WTC11 (cell line): ENCODE measurements at regions not wholly inside any gene's neighbourhood (a gene's known extent, or its start where the extent isn't known, plus 50 kb on each side); places are given as distances from the start of the nearest gene placed in this dataset.

ENCODE experiments used
- ATAC-seq: fragments of 200-7000 bp; cut with Tn5 transposase; 2 replicates; pipeline ENCODE4 v1.10.0; 2021; ENCODE audit warnings: mild to moderate bottlenecking, moderate library complexity
- CTCF ChIA-PET: fragments of 300-600 bp; sonication (Branson Sonifier 250); formaldehyde crosslinking; loops from one replicate; lab custom pipeline; 2021; ENCODE audit warnings: antibody characterized with exemption; lab: Charles Lee
- POLR2A ChIA-PET: fragments of 350-600 bp; sonication (Branson Sonifier 250); formaldehyde crosslinking; loops from one replicate; lab custom pipeline; 2021; ENCODE audit warnings: antibody characterized with exemption; lab: Charles Lee
- DNase-seq: peaks from one replicate; pipeline ENCODE4 v3.0.0; 2021; ENCODE audit warnings: low spot score
- H3K27ac Mint-ChIP-seq: 2 replicates; pipeline ENCODE4 v1.8.0; 2021; ENCODE audit warnings: mixed read lengths
- H3K27me3 Mint-ChIP-seq: 2 replicates; pipeline ENCODE4 v1.8.0; 2021; ENCODE audit warnings: low read depth, mild to moderate bottlenecking, moderate library complexity, mixed read lengths
- H3K36me3 Mint-ChIP-seq: 2 replicates; pipeline ENCODE4 v1.8.0; 2021; ENCODE audit warnings: mixed read lengths
- H3K4me1 Mint-ChIP-seq: 2 replicates; pipeline ENCODE4 v1.8.0; 2022; ENCODE audit warnings: mixed read lengths
- H3K4me3 Mint-ChIP-seq: 2 replicates; pipeline ENCODE4 v1.8.0; 2021; ENCODE audit warnings: mild to moderate bottlenecking, moderate library complexity, mixed read lengths
- H3K9me3 Mint-ChIP-seq: 2 replicates; pipeline ENCODE4 v1.8.0; 2021; ENCODE audit warnings: mixed read lengths
- FOXK1 ChIP-seq: sonication (generic); formaldehyde crosslinking; IDR thresholded peaks from 2 replicates; pipeline ENCODE4 v1.8.0; 2022; ENCODE audit warnings: mild to moderate bottlenecking, moderate library complexity, missing genetic modification reagents
- FOXP1 ChIP-seq: sonication (generic); formaldehyde crosslinking; IDR thresholded peaks from 2 replicates; pipeline ENCODE4 v1.8.0; 2022; ENCODE audit warnings: missing genetic modification reagents, mild to moderate bottlenecking, moderate library complexity, borderline replicate concordance
- GRHL2 ChIP-seq: fragments of 250-450 bp; sonication (Bioruptor Pico); IDR thresholded peaks from 2 replicates; pipeline ENCODE4 v1.8.0; 2022; ENCODE audit warnings: mild to moderate bottlenecking, moderate library complexity; ENCODE audit not compliant: insufficient replicate concordance, severe bottlenecking
- GTF2I ChIP-seq: fragments of 250-450 bp; sonication (Bioruptor Pico); conservative IDR thresholded peaks from 2 replicates; pipeline ENCODE4 v1.4.0; 2021; ENCODE audit warnings: mild to moderate bottlenecking
- OVOL2 ChIP-seq: fragments of 250-450 bp; sonication (Bioruptor Pico); IDR thresholded peaks from 2 replicates; pipeline ENCODE4 v1.9.0; 2021; ENCODE audit warnings: mild to moderate bottlenecking, borderline replicate concordance
- SMAD3 ChIP-seq: sonication (generic); formaldehyde crosslinking; IDR thresholded peaks from 2 replicates; pipeline ENCODE4 v1.8.0; 2022; ENCODE audit warnings: missing genetic modification reagents, mild to moderate bottlenecking, borderline replicate concordance
- SMAD4 ChIP-seq: sonication (generic); formaldehyde crosslinking; IDR thresholded peaks from 2 replicates; pipeline ENCODE4 v1.8.0; 2022; ENCODE audit warnings: mild to moderate bottlenecking, missing genetic modification reagents
- ZBTB21 ChIP-seq: sonication (generic); formaldehyde crosslinking; IDR thresholded peaks from 2 replicates; pipeline ENCODE4 v1.8.1; 2023; ENCODE audit warnings: mild to moderate bottlenecking, missing genetic modification reagents, borderline replicate concordance
- ZNF232 ChIP-seq: sonication (generic); formaldehyde crosslinking; IDR thresholded peaks from 2 replicates; pipeline ENCODE4 v1.8.0; 2022; ENCODE audit warnings: mild to moderate bottlenecking, missing genetic modification reagents
- TF ChIP-seq, protein P1 (sequence below): fragments of 250-450 bp; sonication (Bioruptor Pico); conservative IDR thresholded peaks from 2 replicates; pipeline ENCODE4 v1.9.0; 2021; ENCODE audit warnings: mild to moderate bottlenecking
- TF ChIP-seq, protein P2 (sequence below): sonication (generic); formaldehyde crosslinking; IDR thresholded peaks from 2 replicates; pipeline ENCODE4 v1.8.1; 2023; ENCODE audit warnings: mild to moderate bottlenecking, missing genetic modification reagents, moderate library complexity
- TF ChIP-seq, protein P3 (sequence below): sonication (generic); formaldehyde crosslinking; IDR thresholded peaks from 2 replicates; pipeline ENCODE4 v1.8.1; 2022; ENCODE audit warnings: low read depth, missing genetic modification reagents, borderline replicate concordance
- TF ChIP-seq, protein P4 (sequence below): sonication (generic); formaldehyde crosslinking; IDR thresholded peaks from 2 replicates; pipeline ENCODE4 v1.8.1; 2022; ENCODE audit warnings: mild to moderate bottlenecking, moderate library complexity, missing genetic modification reagents

DNA sequence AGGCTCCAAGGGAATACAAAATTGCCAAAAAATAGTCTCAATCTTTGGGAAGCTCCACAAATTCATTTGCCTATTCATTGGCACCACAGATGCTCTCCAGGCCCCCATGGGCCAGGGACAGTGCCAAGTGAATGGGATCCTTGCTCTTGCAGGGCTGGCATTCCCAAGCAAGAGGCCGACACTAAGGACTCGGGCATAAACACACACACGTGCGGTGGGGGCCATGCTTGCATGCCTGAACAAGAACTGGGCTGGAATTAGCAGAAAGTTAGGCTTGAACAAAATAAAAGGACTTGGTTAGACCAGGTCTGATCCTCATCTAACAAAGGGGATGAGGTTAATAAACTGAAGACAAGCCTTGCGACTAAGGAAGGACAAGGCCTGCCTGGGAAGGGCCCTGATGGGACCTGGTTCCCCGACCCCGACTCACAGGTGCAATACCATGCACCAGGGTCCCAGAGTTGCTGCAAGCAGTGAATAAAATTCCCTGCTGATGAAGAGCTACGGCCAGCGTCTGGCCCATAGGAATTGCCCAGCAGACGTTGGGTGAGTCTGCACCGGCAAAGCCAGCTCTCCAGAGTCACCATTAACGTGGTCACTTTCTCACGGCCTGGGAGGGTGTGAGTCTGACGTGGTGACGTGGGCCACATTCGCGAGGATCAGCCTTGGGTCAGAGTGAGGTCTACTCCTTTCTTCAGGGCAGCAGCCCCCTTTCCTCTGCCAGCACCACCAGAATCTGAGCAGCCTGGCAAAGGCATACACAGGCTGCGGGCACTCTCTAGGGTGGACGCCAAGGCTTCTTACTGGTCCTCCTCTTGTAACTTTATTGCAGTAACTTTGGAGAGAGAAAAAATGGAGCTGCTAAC lies 77.4 kb upstream of the FCN1 start:
- ChIA-PET CTCF (no interaction called here), POLR2A (no interaction called here)
- ATAC-seq (no peak), DNase-seq (no peak)
- Mint-ChIP-seq H3K4me3 (no peak overlapping the region), H3K27me3 (peaks cover 21% of the 10 kb centered on the region), H3K27ac (no peak overlapping the region), H3K36me3 (peaks cover 30% of the 10 kb centered on the region), H3K4me1 (peaks cover 9% of the 10 kb centered on the region), H3K9me3 (peaks cover 43% of the 10 kb centered on the region)
- TF ChIP-seq ZBTB21 (CRISPR knock-in tag) (no peak), SMAD4 (no peak), GTF2I (no peak), OVOL2 (CRISPR knock-in tag) (no peak), GRHL2 (CRISPR knock-in tag) (no peak)
- TF ChIP-seq, protein P1, sequence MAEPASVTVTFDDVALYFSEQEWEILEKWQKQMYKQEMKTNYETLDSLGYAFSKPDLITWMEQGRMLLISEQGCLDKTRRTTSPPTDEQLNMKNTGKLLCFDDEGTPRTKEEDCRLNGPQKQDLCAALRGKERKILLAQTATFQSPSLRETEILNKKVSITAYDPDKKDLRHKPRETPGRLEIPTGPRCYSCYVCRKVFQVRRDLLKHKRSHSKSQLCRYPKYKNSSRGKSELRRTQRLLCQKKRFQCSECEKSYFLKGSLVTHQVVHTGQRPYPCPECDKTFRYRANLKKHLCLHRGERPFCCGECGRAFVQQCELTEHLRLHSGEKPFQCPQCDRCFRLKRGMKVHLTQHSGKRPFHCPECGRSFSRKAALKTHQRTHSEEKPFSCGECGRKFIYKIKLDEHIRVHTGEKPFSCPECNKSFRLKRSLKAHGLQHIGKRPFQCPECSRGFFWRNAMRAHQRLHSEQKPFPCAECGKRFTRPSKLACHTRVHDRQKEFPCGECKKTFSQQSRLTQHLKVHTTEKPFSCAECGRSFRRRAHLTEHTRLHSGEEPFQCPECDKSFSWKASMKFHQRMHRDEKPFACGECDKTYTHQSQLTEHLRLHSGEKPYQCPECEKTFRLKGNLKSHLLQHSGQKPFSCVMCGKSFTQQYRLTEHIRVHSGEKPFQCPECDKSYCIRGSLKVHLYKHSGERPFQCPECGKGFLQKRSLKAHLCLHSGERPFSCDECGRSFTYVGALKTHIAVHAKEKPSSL (CRISPR knock-in tag): no peak
- TF ChIP-seq, protein P2, sequence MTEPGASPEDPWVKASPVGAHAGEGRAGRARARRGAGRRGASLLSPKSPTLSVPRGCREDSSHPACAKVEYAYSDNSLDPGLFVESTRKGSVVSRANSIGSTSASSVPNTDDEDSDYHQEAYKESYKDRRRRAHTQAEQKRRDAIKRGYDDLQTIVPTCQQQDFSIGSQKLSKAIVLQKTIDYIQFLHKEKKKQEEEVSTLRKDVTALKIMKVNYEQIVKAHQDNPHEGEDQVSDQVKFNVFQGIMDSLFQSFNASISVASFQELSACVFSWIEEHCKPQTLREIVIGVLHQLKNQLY (CRISPR knock-in tag): no peak

DNA sequence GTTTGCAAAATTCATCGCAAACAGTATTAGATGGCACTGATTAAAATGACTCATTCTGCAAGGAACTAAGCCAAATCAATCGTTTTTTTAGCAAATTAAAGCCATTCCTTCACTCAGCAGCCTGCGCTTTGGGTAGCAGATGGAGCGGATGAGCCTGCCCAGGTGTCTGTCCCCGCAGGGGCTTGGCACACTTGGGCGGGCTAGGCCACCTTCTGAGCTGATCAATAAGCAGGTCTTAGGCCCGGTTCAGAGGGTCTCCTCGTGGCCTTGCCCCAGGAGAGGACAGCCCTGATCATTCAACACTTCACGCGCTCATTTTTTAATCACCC lies 78.0 kb upstream of the FCN1 start:
- Mint-ChIP-seq H3K27me3 (peaks cover 25% of the 10 kb centered on the region), H3K36me3 (peaks cover 36% of the 10 kb centered on the region), H3K4me3 (no peak overlapping the region), H3K27ac (no peak overlapping the region), H3K4me1 (peaks cover 9% of the 10 kb centered on the region), H3K9me3 (peaks cover 47% of the 10 kb centered on the region)
- POLR2A ChIA-PET: no interaction called here
- ATAC-seq (no peak), DNase-seq (no peak)
- TF ChIP-seq, protein P3, sequence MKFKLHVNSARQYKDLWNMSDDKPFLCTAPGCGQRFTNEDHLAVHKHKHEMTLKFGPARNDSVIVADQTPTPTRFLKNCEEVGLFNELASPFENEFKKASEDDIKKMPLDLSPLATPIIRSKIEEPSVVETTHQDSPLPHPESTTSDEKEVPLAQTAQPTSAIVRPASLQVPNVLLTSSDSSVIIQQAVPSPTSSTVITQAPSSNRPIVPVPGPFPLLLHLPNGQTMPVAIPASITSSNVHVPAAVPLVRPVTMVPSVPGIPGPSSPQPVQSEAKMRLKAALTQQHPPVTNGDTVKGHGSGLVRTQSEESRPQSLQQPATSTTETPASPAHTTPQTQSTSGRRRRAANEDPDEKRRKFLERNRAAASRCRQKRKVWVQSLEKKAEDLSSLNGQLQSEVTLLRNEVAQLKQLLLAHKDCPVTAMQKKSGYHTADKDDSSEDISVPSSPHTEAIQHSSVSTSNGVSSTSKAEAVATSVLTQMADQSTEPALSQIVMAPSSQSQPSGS (CRISPR knock-in tag): no peak
- no peak for TF ChIP-seq SMAD4
- TF ChIP-seq SMAD3 (CRISPR knock-in tag): no peak
- TF ChIP-seq, protein P4, sequence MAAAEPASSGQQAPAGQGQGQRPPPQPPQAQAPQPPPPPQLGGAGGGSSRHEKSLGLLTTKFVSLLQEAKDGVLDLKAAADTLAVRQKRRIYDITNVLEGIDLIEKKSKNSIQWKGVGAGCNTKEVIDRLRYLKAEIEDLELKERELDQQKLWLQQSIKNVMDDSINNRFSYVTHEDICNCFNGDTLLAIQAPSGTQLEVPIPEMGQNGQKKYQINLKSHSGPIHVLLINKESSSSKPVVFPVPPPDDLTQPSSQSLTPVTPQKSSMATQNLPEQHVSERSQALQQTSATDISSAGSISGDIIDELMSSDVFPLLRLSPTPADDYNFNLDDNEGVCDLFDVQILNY (CRISPR knock-in tag): no peak
- CTCF ChIA-PET: no interaction called here

DNA sequence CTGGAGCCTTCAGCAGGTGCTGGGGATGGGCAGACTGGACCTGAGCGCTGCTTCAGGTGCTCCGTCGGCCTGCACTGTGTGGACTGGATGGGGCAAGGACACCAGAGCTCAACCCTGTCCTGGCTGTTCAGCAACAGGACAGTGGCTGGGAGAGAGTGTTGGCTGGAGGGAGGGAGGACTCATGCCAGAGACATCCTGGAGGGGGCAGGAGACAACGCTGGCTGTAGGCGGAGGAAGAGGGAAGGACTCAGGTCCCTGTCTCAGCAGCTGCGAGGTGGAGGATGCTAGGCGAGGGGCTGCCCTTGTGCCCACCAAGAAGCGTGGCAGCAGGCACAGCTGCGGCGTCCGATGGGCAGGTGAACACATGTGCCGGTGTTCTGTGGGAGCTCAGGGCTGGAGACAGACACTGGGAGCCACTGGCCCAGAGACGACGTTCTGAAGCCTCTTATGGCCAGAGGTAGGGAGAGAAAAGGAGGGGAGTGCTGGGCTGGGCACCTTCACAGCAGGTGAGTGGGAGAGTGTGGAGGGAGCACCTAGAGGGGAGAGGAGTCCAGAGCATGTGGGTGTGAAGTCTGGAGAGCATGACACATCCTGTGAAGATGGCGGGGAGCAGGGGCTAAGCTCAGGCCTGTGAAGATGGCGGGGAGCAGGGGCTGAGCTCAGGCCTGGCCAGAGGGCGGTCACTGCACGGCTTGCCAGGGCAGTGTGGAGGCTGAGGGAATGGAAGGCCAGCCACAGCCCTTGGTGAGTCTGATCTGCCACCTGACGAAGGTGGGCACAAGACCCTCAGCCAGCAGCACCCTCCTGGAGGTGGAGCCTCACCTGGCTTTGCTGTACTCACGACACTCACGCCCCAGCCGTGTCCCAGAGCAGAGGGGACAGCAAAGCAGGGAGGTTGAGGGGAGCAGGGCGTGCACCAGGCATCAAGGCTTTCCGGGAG lies 79.1 kb upstream of the FCN1 start:
- peaks cover 55% of the 10 kb centered on the region for H3K9me3 Mint-ChIP-seq
- POLR2A ChIA-PET: no interaction called here
- no peak for TF ChIP-seq ZNF232 (CRISPR knock-in tag)
- TF ChIP-seq FOXK1 (CRISPR knock-in tag): no peak
- 0 out of 2 replicates have a peak, but pooled peaks have one; percentile 40 for TF ChIP-seq FOXP1 (CRISPR knock-in tag)
- TF ChIP-seq, all 79 proteins: peak for 1
- Mint-ChIP-seq H3K4me3 (no peak overlapping the region), H3K27ac (no peak overlapping the region), H3K36me3 (peaks cover 43% of the 10 kb centered on the region), H3K4me1 (peaks cover 9% of the 10 kb centered on the region), H3K27me3 (peaks cover 25% of the 10 kb centered on the region)
- DNase-seq: no peak
- CTCF ChIA-PET: no interaction called here
- ATAC-seq: no peak
